Common myeloid progenitor, CD34-positive (primary cell): ENCODE measurements at regions not wholly inside any gene's neighbourhood (a gene's known extent, or its start where the extent isn't known, plus 50 kb on each side); places are given as distances from the start of the nearest gene placed in this dataset.

ENCODE experiments used
- CTCF ChIA-PET: fragments of 350-600 bp; sonication (Branson Sonifier 250); formaldehyde crosslinking; loops from one replicate; lab custom pipeline; 2021; ENCODE audit warnings: antibody characterized with exemption; lab: Charles Lee
- POLR2A ChIA-PET: fragments of 350-600 bp; sonication (Branson Sonifier 250); formaldehyde crosslinking; loops from one replicate; lab custom pipeline; 2021; ENCODE audit warnings: antibody characterized with exemption; lab: Charles Lee
- DNase-seq, 3 donors: peaks; one replicate each; pipeline versions ENCODE4 v3.0.0 to v3.0.0-alpha.2; 2013
- H3K27ac ChIP-seq, 2 experiments: 1 replicate in 1 of 2; 2 replicates in 1 of 2; pipeline ENCODE4 v1.7.0; 2013; ENCODE audit warnings: inconsistent platforms in 2 of 2, low read length in 2 of 2, mild to moderate bottlenecking in 2 of 2, low read depth in 1 of 2, moderate library complexity in 1 of 2; ENCODE audit not compliant: severe bottlenecking in 2 of 2, insufficient read depth in 1 of 2, poor library complexity in 1 of 2
- H3K27me3 ChIP-seq, 5 experiments: replicated peaks in 2 of 5; 1 replicate in 3 of 5; 2 replicates in 2 of 5; pipeline versions ENCODE4 v1.6.1 to v1.7.0; 2013; ENCODE audit warnings: low read length in 4 of 5, mild to moderate bottlenecking in 2 of 5, moderate library complexity in 2 of 5, inconsistent platforms in 1 of 5; ENCODE audit not compliant: insufficient read depth in 5 of 5, control insufficient read depth in 4 of 5
- H3K36me3 ChIP-seq, 4 experiments: 1 replicate in 2 of 4; 2 replicates in 2 of 4; pipeline versions ENCODE4 v1.6.1 to v1.7.0; 2013; ENCODE audit warnings: low read length in 3 of 4, control low read depth in 1 of 4, mild to moderate bottlenecking in 1 of 4; ENCODE audit not compliant: control insufficient read depth in 4 of 4, insufficient read depth in 4 of 4
- H3K4me1 ChIP-seq, 4 experiments: 1 replicate in 3 of 4; 2 replicates in 1 of 4; pipeline versions ENCODE4 v1.6.1 to v1.7.1; 2013; ENCODE audit warnings: low read length in 3 of 4, mild to moderate bottlenecking in 3 of 4, control low read depth in 1 of 4, inconsistent platforms in 1 of 4, moderate library complexity in 1 of 4; ENCODE audit not compliant: control insufficient read depth in 4 of 4, insufficient read depth in 4 of 4; ENCODE audit errors: control extremely low read depth in 1 of 4
- H3K4me3 ChIP-seq, 7 experiments: 1 replicate in 4 of 7; 2 replicates in 3 of 7; pipeline versions ENCODE4 v1.5.1 to v1.7.0; 2013; ENCODE audit warnings: mild to moderate bottlenecking in 7 of 7, low read length in 6 of 7, moderate library complexity in 6 of 7, inconsistent platforms in 2 of 7, low read depth in 2 of 7, control low read depth in 1 of 7; ENCODE audit not compliant: insufficient read depth in 4 of 7, control insufficient read depth in 1 of 7; ENCODE audit errors: extremely low read depth in 1 of 7
- H3K9me3 ChIP-seq, 5 experiments: 1 replicate in 4 of 5; 2 replicates in 1 of 5; pipeline versions ENCODE4 v1.6.1 to v1.7.1; 2013; ENCODE audit warnings: low read length in 4 of 5, mild to moderate bottlenecking in 2 of 5, inconsistent platforms in 1 of 5, low read depth in 1 of 5, moderate library complexity in 1 of 5; ENCODE audit not compliant: control insufficient read depth in 4 of 5, insufficient read depth in 2 of 5; ENCODE audit errors: control extremely low read depth in 1 of 5
- WGBS: methylation state at CpG from one replicate; pipeline ENCODE4 v1.1.5; 2013; ENCODE audit not compliant: insufficient coverage; 5-methylcytosine and 5-hydroxymethylcytosine counted together

DNA sequence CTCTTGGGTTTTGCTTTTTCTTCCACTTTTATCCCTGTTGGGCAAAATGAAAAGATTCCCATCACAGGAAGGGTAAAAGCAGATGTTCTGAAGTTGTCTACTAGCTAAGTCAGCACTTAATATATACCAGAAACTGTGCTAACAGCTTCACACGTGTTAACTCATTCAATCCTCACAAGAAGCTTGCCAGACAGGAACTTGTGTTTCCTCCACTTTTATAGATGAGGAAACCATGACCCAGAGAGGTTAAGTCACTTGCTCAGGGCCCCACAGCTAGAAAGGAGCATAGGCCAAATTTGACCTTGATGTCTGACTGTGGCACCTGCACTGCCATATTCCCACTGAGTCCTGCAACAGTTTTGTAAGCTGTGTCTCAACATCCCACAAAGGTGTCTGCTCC is 76.8 kb upstream of the EPC2 start:
- Histone ChIP-seq H3K4me3 (no peak overlapping the region), H3K9me3 (no peaks in the 10 kb centered on the region), H3K27ac (no peak overlapping the region), H3K4me1 (peaks cover 0 to 13% (median 3%) of the 10 kb centered on the region in 4 experiments), H3K27me3 (no peaks in the 10 kb centered on the region), H3K36me3 (no peaks in the 10 kb centered on the region)
- 0% methylated on average over 1 of the region's 1 CpG for WGBS
- CTCF ChIA-PET = interaction anchor here (1.1 to 1.6 kb wide), 4 partner anchors 11 to 73 kb away, joined by 3 read pairs; no protein-coding TSS in a partner anchor
- no peak for DNase-seq
- POLR2A ChIA-PET = interaction anchor here (0.6 kb wide), 1 partner anchor 13 kb away, joined by 4 read pairs; no protein-coding TSS in a partner anchor

DNA sequence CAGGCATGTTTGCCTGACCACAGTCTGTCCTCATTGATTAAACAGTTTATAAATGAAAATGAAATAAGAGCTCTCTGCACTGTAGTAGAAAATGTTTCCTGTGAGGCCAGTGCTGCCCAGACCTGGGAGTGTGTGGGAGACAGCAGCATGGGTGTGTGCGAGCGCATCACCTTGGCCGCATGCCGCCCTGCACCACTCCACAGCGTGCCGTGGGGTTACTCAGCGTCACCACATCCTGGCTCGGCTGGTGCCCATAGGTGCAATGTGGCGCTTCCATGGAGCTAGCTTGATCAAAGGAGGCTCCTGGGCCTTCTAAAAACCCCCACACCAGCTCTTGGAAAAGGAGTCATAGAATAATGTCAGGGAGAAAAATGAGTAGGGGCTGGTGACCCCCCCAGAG is 76.0 kb upstream of the EPC2 start:
- CTCF ChIA-PET = interaction anchor here (1.4 to 1.6 kb wide), 2 partner anchors 38 to 72 kb away, joined by 3 read pairs; no protein-coding TSS in a partner anchor
- POLR2A ChIA-PET = no interaction called here
- WGBS = 67% methylated on average over 3 of the region's 9 CpGs

DNA sequence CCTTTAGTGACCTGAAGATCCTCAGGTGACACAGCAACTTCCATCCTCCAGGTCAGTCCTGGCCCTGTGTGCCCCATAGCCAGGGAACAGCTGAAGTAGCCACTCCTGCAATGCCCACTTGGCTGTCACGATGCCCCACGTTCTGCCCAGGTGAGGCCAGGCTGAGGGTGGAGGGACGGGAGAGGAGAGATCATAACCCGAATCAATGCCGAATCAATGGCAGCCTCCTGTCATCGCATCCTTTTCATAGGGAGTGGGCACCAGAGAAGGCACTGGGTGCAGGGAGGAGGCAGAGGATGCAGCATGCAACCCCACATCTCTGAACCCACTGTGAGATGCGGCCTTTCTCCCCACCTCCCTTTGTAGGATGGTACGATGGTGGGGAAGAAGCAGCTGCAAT is 75.3 kb upstream of the EPC2 start:
- CTCF ChIA-PET = no interaction called here
- H3K36me3 ChIP-seq = no peaks in the 10 kb centered on the region

More for the DNA sequence above, 76.0 kb upstream of the EPC2 start:
- Histone ChIP-seq H3K4me3 (no peak overlapping the region), H3K27me3 (no peaks in the 10 kb centered on the region), H3K27ac (no peak overlapping the region), H3K4me1 (peaks cover 0 to 13% (median 3%) of the 10 kb centered on the region in 4 experiments), H3K9me3 (no peaks in the 10 kb centered on the region), H3K36me3 (no peaks in the 10 kb centered on the region)
- no peak for DNase-seq

DNA sequence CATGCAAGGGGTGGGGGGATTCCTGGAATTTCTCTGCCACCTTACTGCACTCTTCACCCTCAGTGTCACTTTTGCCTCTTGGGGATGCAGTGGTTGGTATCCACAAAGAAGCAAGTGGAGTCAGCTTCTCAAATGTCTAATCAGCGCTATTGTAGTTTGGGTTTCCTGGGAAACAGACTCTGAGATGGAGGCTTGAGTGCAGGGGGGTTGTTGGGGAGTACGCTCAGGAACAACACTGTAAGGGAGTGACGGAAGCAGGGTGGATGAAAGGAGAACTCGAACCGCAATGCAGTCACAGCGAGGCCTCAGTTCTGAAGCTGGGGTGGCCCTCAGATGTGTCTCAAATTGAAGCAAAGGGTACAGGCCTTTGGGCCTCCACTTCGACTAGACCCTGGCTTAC is 73.6 kb upstream of the EPC2 start:
- H3K27ac ChIP-seq = no peak overlapping the region
- no peaks in the 10 kb centered on the region for H3K36me3 ChIP-seq
- WGBS = 95% methylated on average over 5 of the region's 7 CpGs
- no peak for DNase-seq
- no peak overlapping the region for H3K4me3 ChIP-seq
- no peaks in the 10 kb centered on the region for H3K9me3 ChIP-seq
- H3K4me1 ChIP-seq = peaks cover 0 to 13% (median 3%) of the 10 kb centered on the region in 4 experiments
- no peaks in the 10 kb centered on the region for H3K27me3 ChIP-seq
- POLR2A ChIA-PET = no interaction called here
- CTCF ChIA-PET = interaction anchor here (1.6 to 1.7 kb wide), 2 partner anchors 10 to 19 kb away, joined by 4 read pairs; no protein-coding TSS in a partner anchor

More for the DNA sequence above, 75.3 kb upstream of the EPC2 start:
- Histone ChIP-seq H3K4me1 (peaks cover 0 to 13% (median 3%) of the 10 kb centered on the region in 4 experiments), H3K27ac (no peak overlapping the region), H3K27me3 (no peaks in the 10 kb centered on the region), H3K4me3 (no peak overlapping the region), H3K9me3 (no peaks in the 10 kb centered on the region)
- POLR2A ChIA-PET = no interaction called here
- 100% methylated on average over 6 of the region's 8 CpGs for WGBS
- DNase-seq = no peak

DNA sequence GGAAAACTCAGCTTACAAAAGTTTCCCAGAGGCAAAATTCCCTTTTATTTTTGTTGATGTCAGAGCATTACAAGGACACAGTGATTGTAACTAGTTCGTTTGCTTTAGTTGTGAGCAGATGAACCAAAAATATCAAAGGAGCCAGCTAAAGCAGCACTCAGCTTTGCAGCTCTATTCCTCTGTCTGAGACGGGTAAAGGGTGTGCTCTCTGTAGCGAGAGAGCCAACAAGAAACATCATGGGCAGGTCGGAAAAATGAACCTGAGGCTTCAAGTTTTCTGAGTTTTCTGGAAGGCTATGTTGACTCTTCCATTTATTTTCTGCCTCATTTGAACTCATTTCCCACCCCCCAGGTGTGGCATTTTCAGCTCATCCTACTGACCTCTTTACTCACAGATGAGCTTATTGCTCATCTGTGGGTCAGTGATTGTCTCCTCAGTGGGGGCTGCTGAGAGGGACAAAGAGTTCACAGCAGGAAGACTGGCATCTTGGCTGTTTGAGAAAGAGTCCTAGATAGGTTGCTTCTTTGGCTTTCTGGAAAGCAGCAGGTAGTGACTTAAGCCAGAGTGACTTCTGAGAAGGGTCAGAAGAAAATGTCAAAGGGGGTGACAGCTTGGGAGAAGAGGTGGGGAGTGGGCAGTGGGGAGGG is 66.6 kb upstream of the EPC2 start:
- 89% methylated on average over 4 of the region's 4 CpGs for whole genome bisulfite sequencing
- CTCF ChIA-PET = interaction anchor here (1.0 to 1.1 kb wide), 2 partner anchors 10 to 25 kb away, joined by 3 read pairs; no protein-coding TSS in a partner anchor
- H3K4me1 ChIP-seq = no peaks in the 10 kb centered on the region
- DNase-seq = no peak
- POLR2A ChIA-PET = interaction anchor here (0.6 kb wide), 1 partner anchor 112 kb away, joined by 5 read pairs; no protein-coding TSS in a partner anchor
- H3K9me3 ChIP-seq = no peaks in the 10 kb centered on the region
- no peaks in the 10 kb centered on the region for H3K27me3 ChIP-seq
- no peak overlapping the region for H3K4me3 ChIP-seq
- H3K27ac ChIP-seq = no peak overlapping the region
- no peaks in the 10 kb centered on the region for H3K36me3 ChIP-seq

DNA sequence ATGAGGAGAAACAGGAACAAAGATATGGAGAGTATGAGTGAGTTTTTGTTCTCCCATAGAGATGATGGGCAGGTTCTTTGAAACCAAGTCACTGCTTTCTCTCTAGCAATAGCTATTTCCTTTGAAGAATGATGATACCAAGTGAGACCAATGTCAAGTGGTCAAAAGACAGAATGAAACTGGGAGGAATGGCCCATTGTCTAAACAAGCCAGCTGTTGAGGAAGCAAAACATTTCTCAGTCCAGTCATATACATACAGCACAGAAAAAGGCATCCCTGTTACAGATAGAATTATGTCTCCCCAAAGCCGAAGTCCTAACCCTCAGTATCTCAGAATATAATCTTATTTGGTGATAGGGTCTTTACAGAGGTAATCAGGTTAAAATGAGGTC is 66.1 kb upstream of the EPC2 start:
- WGBS = no CpG with 5 or more reads among the region's 1 CpG
- no peaks in the 10 kb centered on the region for H3K4me1 ChIP-seq
- H3K4me3 ChIP-seq = no peak overlapping the region
- no peak for DNase-seq
- H3K27me3 ChIP-seq = no peaks in the 10 kb centered on the region
- no peaks in the 10 kb centered on the region for H3K9me3 ChIP-seq
- CTCF ChIA-PET = interaction anchor here (1.0 to 1.1 kb wide), 2 partner anchors 11 to 26 kb away, joined by 3 read pairs; no protein-coding TSS in a partner anchor
- POLR2A ChIA-PET = no interaction called here
- no peak overlapping the region for H3K27ac ChIP-seq
- H3K36me3 ChIP-seq = no peaks in the 10 kb centered on the region
